Erythroblast (primary cell): ENCODE measurements at regions not wholly inside any gene's neighbourhood (a gene's known extent, or its start where the extent isn't known, plus 50 kb on each side); places are given as distances from the start of the nearest gene placed in this dataset.
"Not testable (repeated sequence)": the region's sequence is repeated elsewhere in the genome, so short reads cannot be mapped to it uniquely, and the experiment has no call there.

Experiments
- DNase-seq, 2 experiments: peaks; one replicate each; lab custom pipeline; 2025; lab: John Stamatoyannopoulos, UW
- GATA1 ChIP-seq: IDR thresholded peaks from 2 replicates; pipeline ENCODE4 v1.6.1; 2011; ENCODE audit warnings: low read depth, mild to moderate bottlenecking, control low read depth, low read length, moderate library complexity
- POLR2A ChIP-seq: IDR thresholded peaks from 2 replicates; pipeline ENCODE4 v1.6.1; 2011; ENCODE audit warnings: mild to moderate bottlenecking, low read length

GRCh38 chr5:90338712-90339372, 70.7 kb downstream of the CETN3 start:
- TF ChIP-seq POLR2A = no peak
- DNase-seq = no peak

- no peak for DNase-seq
- TF ChIP-seq GATA1 (no peak), POLR2A (no peak)
Observed at GRCh38 chr5:90337449-90338052, 72.0 kb downstream of the CETN3 start.

GRCh38 chr5:90336752-90337151, 72.8 kb downstream of the CETN3 start:
- DNase-seq = no peak
- TF ChIP-seq GATA1 (no peak), POLR2A (no peak)

- TF ChIP-seq POLR2A = no peak
- no peak for TF ChIP-seq GATA1
- no peak for DNase-seq
Observed at GRCh38 chr5:90334741-90335140, 74.8 kb downstream of the CETN3 start.

GRCh38 chr5:90329911-90330310, 79.6 kb downstream of the CETN3 start:
- TF ChIP-seq POLR2A (no peak), GATA1 (no peak)
- DNase-seq = no peak

GRCh38 chr5:90326995-90327394, 82.6 kb downstream of the CETN3 start:
- TF ChIP-seq POLR2A = no peak
- TF ChIP-seq GATA1 = no peak
- DNase-seq = no peak

GRCh38 chr5:90325093-90325492, 84.5 kb downstream of the CETN3 start:
- DNase-seq = no peak
- no peak for TF ChIP-seq POLR2A
- TF ChIP-seq GATA1 = no peak

- not testable (repeated sequence) for DNase-seq
Observed at GRCh38 chr5:90320348-90320747, 89.2 kb downstream of the CETN3 start.

GRCh38 chr5:90312027-90312426, 97.5 kb downstream of the CETN3 start:
- no peak for DNase-seq
- TF ChIP-seq GATA1 (no peak), POLR2A (no peak)

- DNase-seq = no peak
- TF ChIP-seq POLR2A (no peak), GATA1 (no peak)
Observed at GRCh38 chr5:90311401-90311800, 98.2 kb downstream of the CETN3 start.

- DNase-seq = no peak
- no peak for TF ChIP-seq GATA1
- no peak for TF ChIP-seq POLR2A
Observed at GRCh38 chr5:90308787-90309585, 100.6 kb downstream of the CETN3 start.

- no peak for TF ChIP-seq GATA1
- DNase-seq = no peak
Observed at GRCh38 chr5:90307782-90308181, 101.8 kb downstream of the CETN3 start.

- DNase-seq = no peak
- TF ChIP-seq POLR2A (no peak), GATA1 (no peak)
Observed at GRCh38 chr5:90307322-90307721, 102.2 kb downstream of the CETN3 start.

GRCh38 chr5:90306613-90307012, 102.9 kb downstream of the CETN3 start:
- TF ChIP-seq GATA1 (no peak), POLR2A (no peak)
- DNase-seq = no peak
